ENCODE measurements at regions not wholly inside any gene's neighbourhood (a gene's known extent, or its start where the extent isn't known, plus 50 kb on each side); places are given as distances from the start of the nearest gene placed in this dataset.

- Mint-ChIP-seq H3K4me3 (no peak overlapping the region), H3K4me1 (peaks cover 17 to 18% of the 10 kb centered on the region in 2 experiments), H3K27me3 (ENCODE audit: low read depth) (no peaks in the 10 kb centered on the region), H3K36me3 (ENCODE audit: insufficient read depth in 1 of 3, low read depth in 3 of 3) (peaks cover 2 to 16% (median 13%) of the 10 kb centered on the region in 3 experiments; a peak in 5 of 7 replicates), H3K27ac (no peak overlapping the region), H3K9me3 (peaks cover 14 to 22% of the 10 kb centered on the region in 2 experiments)
- Histone ChIP-seq H3K4me2 (ENCODE audit: insufficient read depth, insufficient read length, low read length) (no peak overlapping the region), H4K20me1 (ENCODE audit: control insufficient read depth, insufficient read depth, insufficient read length) (no peaks in the 10 kb centered on the region), H3K4ac (ENCODE audit: low read depth, low read length) (no peak overlapping the region), H2AK5ac (ENCODE audit: insufficient read length, low read length) (no peak overlapping the region), H3K9ac (ENCODE audit: extremely low read depth, insufficient read length, low read length) (no peak overlapping the region), H3T11ph (ENCODE audit: low read length) (no peak overlapping the region), H4K91ac (ENCODE audit: insufficient read length, low read depth, low read length) (no peak overlapping the region), H2BK120ac (ENCODE audit: low read depth, low read length, poor library complexity, severe bottlenecking) (no peak overlapping the region), H3K79me1 (ENCODE audit: insufficient read depth, low read depth, low read length, poor library complexity, severe bottlenecking) (no peaks in the 10 kb centered on the region), H4K5ac (ENCODE audit: insufficient read length, low read depth, low read length) (no peak overlapping the region), H2BK5ac (ENCODE audit: insufficient read length, low read length) (no peak overlapping the region), H3K14ac (ENCODE audit: insufficient read depth, low read length) (no peak overlapping the region), H2BK12ac (ENCODE audit: insufficient read length, low read depth, low read length) (no peak overlapping the region), H3K56ac (ENCODE audit: insufficient read length, low read depth, low read length) (no peak overlapping the region), H3K27me3 (ENCODE audit: insufficient read depth, low read length) (no peaks in the 10 kb centered on the region), H4K8ac (replicated peaks; ENCODE audit: insufficient read length, low read depth, low read length) (no peak overlapping the region), H3K23me2 (ENCODE audit: insufficient read length, low read depth, low read length, poor library complexity, severe bottlenecking) (no peaks in the 10 kb centered on the region), H3K9me3 (ENCODE audit: control insufficient read depth, low read depth, low read length) (no peaks in the 10 kb centered on the region), H3K27ac (ENCODE audit: insufficient read length, low read depth, low read length) (no peak overlapping the region), H2AFZ (ENCODE audit: low read length) (no peak overlapping the region), H2BK20ac (ENCODE audit: low read depth, low read length, poor library complexity, severe bottlenecking) (no peak overlapping the region), H3K23ac (ENCODE audit: insufficient read length, low read depth, low read length) (no peak overlapping the region), H2BK15ac (ENCODE audit: low read depth, low read length) (no peak overlapping the region), H3K79me2 (ENCODE audit: insufficient read depth, low read length) (no peaks in the 10 kb centered on the region), H3K18ac (ENCODE audit: insufficient read length, low read depth, low read length) (no peak overlapping the region), H3K4me1 (ENCODE audit: insufficient read depth, low read length) (no peaks in the 10 kb centered on the region)
- DNase-seq: no peak
- no CpG with 5 or more reads among the region's 4 CpGs for WGBS (ENCODE audit: extremely low coverage, insufficient read length, low lambda C conversion rate)
- TF ChIP-seq CTCF (conservative IDR thresholded peaks at IDR 0.05): no peak
Measured at GRCh38 chr15:53827355-53827754, 67.9 kb upstream of the WDR72 start.
